Loucy (cell line): ENCODE measurements at regions not wholly inside any gene's neighbourhood (a gene's known extent, or its start where the extent isn't known, plus 50 kb on each side); places are given as distances from the start of the nearest gene placed in this dataset.

Experiments
- H2AFZ ChIP-seq: fragments of 200-600 bp; sonication (generic); 2 replicates; pipeline ENCODE4 v1.6.0; 2016; ENCODE audit warnings: antibody characterized with exemption, mild to moderate bottlenecking, low read length, moderate library complexity
- H3F3A ChIP-seq: fragments of 200-600 bp; 2 replicates; pipeline ENCODE4 v1.6.0; 2016; ENCODE audit warnings: antibody characterized with exemption, low read depth, mild to moderate bottlenecking
- H3K27me3 ChIP-seq: fragments of 200-600 bp; sonication (generic); 2 replicates; pipeline ENCODE4 v1.6.1; 2014; ENCODE audit warnings: low read length, mild to moderate bottlenecking; ENCODE audit not compliant: insufficient read depth, poor library complexity, severe bottlenecking
- H3K36me3 ChIP-seq: fragments of 200-600 bp; sonication (generic); 2 replicates; pipeline ENCODE4 v1.6.1; 2016; ENCODE audit warnings: low read length; ENCODE audit not compliant: insufficient read depth
- H3K4me1 ChIP-seq: fragments of 200-600 bp; sonication (generic); 2 replicates; pipeline ENCODE4 v1.5.1; 2014; ENCODE audit warnings: low read length, mild to moderate bottlenecking; ENCODE audit not compliant: insufficient read depth, poor library complexity, severe bottlenecking
- H3K4me2 ChIP-seq: fragments of 200-600 bp; sonication (generic); 2 replicates; pipeline ENCODE4 v1.6.0; 2014; ENCODE audit warnings: antibody characterized with exemption, low read length, low read depth, mild to moderate bottlenecking; ENCODE audit not compliant: poor library complexity, severe bottlenecking
- H3K4me3 ChIP-seq: fragments of 200-600 bp; sonication (generic); 2 replicates; pipeline ENCODE4 v1.5.1; 2014; ENCODE audit warnings: low read length, mild to moderate bottlenecking, mixed read lengths; ENCODE audit not compliant: poor library complexity, severe bottlenecking
- H3K79me2 ChIP-seq: fragments of 200-600 bp; sonication (generic); 2 replicates; pipeline ENCODE4 v1.6.1; 2014; ENCODE audit warnings: low read length; ENCODE audit not compliant: insufficient read depth
- H3K9ac ChIP-seq: fragments of 200-600 bp; sonication (generic); 2 replicates; pipeline ENCODE4 v1.6.0; 2014; ENCODE audit warnings: mild to moderate bottlenecking, low read depth, low read length, moderate library complexity; ENCODE audit not compliant: poor library complexity, severe bottlenecking
- H3K9me2 ChIP-seq: fragments of 200-600 bp; sonication (generic); replicated peaks from 2 replicates; pipeline ENCODE4 v1.6.1; 2016; ENCODE audit warnings: low read depth, low read length, mixed read lengths
- H3K9me3 ChIP-seq: fragments of 200-600 bp; sonication (generic); 2 replicates; pipeline ENCODE4 v1.6.1; 2014; ENCODE audit warnings: mild to moderate bottlenecking, antibody characterized with exemption, low read length, low read depth; ENCODE audit not compliant: insufficient read depth
- H4K20me1 ChIP-seq: fragments of 200-600 bp; sonication (generic); 2 replicates; pipeline ENCODE4 v1.6.0; 2014; ENCODE audit warnings: antibody characterized with exemption, low read length, mild to moderate bottlenecking; ENCODE audit not compliant: insufficient read depth, poor library complexity, severe bottlenecking
- CTCF ChIP-seq: fragments of 200-600 bp; sonication (generic); conservative IDR thresholded peaks from 2 replicates; pipeline ENCODE4 v1.5.1; 2014; ENCODE audit warnings: mild to moderate bottlenecking, antibody characterized with exemption, low read length
- EZH2phosphoT487 ChIP-seq: fragments of 200-600 bp; IDR thresholded peaks from 2 replicates; pipeline ENCODE4 v1.6.1; 2018; ENCODE audit warnings: antibody characterized with exemption, mild to moderate bottlenecking, moderate library complexity, borderline replicate concordance

DNA sequence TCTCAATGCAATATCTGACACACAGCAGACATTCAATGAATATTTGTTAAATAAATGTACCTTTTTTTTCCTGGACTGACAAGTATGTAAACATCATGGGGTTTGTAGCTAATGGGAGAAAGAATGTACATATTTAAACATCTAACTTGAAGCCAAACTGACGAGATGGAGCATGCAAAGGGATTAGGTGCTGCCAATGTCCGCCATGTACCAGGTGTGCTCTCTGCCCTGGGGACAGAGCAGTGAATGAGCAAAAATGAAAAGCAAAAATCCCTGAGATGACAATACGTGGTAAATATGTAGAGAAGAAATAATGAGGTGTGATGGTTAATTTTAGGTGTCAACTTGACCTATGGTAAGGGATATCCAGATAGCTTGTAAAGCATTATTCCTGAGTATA lies 247.4 kb upstream of the CELF4 start:
- H2AFZ ChIP-seq = no peak overlapping the region
- TF ChIP-seq CTCF = no peak
- no peak for TF ChIP-seq EZH2phosphoT487
- no peaks in the 10 kb centered on the region for H3K79me2 ChIP-seq

GRCh38 chr18:37805773-37806404 lies 240.3 kb upstream of the CELF4 start:
- H3K36me3 ChIP-seq = no peaks in the 10 kb centered on the region
- no peaks in the 10 kb centered on the region for H3F3A ChIP-seq
- no peak overlapping the region for H2AFZ ChIP-seq
- no peaks in the 10 kb centered on the region for H4K20me1 ChIP-seq
- H3K27me3 ChIP-seq = no peaks in the 10 kb centered on the region
- H3K4me1 ChIP-seq = no peaks in the 10 kb centered on the region
- H3K4me2 ChIP-seq = no peak overlapping the region
- no peaks in the 10 kb centered on the region for H3K79me2 ChIP-seq
- no peak overlapping the region for H3K9ac ChIP-seq
- no peaks in the 10 kb centered on the region; the same call in 1 of the 2 replicates for H3K9me3 ChIP-seq
- TF ChIP-seq EZH2phosphoT487 = no peak
- TF ChIP-seq CTCF = no peak
- no peak overlapping the region for H3K4me3 ChIP-seq
- H3K9me2 ChIP-seq = no peaks in the 10 kb centered on the region

More for the DNA sequence above, 247.4 kb upstream of the CELF4 start:
- Histone ChIP-seq H3K4me1 (no peaks in the 10 kb centered on the region), H3F3A (no peaks in the 10 kb centered on the region), H3K9me2 (no peaks in the 10 kb centered on the region), H3K27me3 (no peaks in the 10 kb centered on the region), H3K9me3 (no peaks in the 10 kb centered on the region), H3K9ac (no peak overlapping the region), H3K4me2 (no peak overlapping the region), H4K20me1 (no peaks in the 10 kb centered on the region), H3K4me3 (no peak overlapping the region), H3K36me3 (no peaks in the 10 kb centered on the region)

- Histone ChIP-seq H3F3A (no peaks in the 10 kb centered on the region), H3K4me3 (no peak overlapping the region), H2AFZ (no peak overlapping the region), H3K9me3 (0 out of 2 replicates have a peak, but pooled peaks cover 2% of the 10 kb centered on the region), H3K36me3 (no peaks in the 10 kb centered on the region), H3K27me3 (no peaks in the 10 kb centered on the region), H3K4me2 (no peak overlapping the region), H3K9ac (no peak overlapping the region), H3K4me1 (no peaks in the 10 kb centered on the region), H4K20me1 (no peaks in the 10 kb centered on the region), H3K9me2 (no peaks in the 10 kb centered on the region), H3K79me2 (no peaks in the 10 kb centered on the region)
- TF ChIP-seq EZH2phosphoT487 (no peak), CTCF (no peak)
Measured at GRCh38 chr18:37796823-37797349, 231.3 kb upstream of the CELF4 start.
